SK-MEL-5 (cell line): ENCODE measurements at regions not wholly inside any gene's neighbourhood (a gene's known extent, or its start where the extent isn't known, plus 50 kb on each side); places are given as distances from the start of the nearest gene placed in this dataset.

ENCODE experiments used
- DNase-seq: peaks from one replicate; pipeline ENCODE4 v3.0.0-alpha.2; 2016; ENCODE audit warnings: low read depth, low spot score
- in situ Hi-C: cut with HindIII; loops from 2 replicates; pipeline ENCODE4 v1.10.0; 2016; ENCODE audit warnings: low sequenced_read_pairs, high pct_unique_total_duplicates, low pct_unique_long_range_greater_than_20kb

DNA sequence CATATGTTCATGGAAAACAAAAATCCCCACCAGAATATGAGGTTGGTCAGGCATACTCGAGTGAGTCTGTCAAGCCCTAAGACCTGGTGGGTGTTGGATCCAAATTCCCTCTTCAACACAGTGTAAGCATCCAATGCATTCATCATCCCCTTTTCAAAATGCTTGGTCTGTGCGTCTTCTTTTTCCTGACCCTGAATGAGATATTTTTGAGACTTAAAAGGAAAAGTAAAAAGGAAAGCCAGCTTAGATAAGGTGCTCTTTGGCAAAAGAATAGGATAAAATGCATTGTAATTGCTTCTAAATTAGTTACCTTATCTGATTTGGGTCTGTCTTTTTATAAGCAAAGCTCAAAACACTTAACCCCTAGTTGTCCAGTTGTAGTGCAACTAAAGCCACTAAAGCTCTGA, 331.5 kb downstream of the PTEN start:
- in situ Hi-C loops = no loop called here
- no peak for DNase-seq

DNA sequence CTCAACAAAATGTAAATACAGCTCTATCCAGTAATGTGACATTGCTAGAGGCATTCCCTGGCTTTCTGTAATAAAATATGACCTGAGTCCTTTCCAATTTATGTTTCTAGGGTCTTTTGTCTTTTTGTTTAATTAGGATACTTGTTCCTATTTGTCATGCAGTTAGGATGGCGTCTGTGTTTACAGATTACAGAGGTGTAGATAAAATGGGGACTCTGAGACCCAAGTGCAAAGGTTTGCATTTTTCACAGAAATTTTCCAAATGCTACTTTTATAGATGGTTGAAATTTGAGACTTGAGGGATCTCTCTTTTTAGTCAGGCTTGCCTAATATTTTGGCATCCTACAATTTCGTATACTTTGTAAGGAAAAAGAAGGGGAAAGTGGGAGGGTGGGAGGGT, 332.4 kb downstream of the PTEN start:
- in situ Hi-C loops = no loop called here
- DNase-seq = no peak

DNA sequence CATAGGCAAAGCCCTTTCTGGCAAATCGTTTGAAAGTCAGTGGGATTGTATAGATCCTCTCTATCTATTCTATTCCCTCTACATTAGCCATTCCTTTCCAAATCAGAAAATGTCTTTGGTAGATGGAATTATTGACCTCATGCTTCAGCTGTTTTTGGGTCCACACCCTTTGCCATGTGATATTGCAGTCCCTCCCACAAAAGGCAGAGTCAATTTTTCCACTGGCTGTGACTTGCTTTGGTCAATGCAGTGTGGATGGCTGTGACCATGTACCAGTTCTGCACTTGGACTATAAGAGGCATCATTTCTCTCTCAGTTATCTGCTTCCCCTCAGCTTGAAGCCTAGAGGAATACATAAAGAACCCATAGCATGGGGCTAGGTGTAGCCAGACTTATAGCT, 332.9 kb downstream of the PTEN start:
- DNase-seq = no peak
- in situ Hi-C loops = no loop called here

DNA sequence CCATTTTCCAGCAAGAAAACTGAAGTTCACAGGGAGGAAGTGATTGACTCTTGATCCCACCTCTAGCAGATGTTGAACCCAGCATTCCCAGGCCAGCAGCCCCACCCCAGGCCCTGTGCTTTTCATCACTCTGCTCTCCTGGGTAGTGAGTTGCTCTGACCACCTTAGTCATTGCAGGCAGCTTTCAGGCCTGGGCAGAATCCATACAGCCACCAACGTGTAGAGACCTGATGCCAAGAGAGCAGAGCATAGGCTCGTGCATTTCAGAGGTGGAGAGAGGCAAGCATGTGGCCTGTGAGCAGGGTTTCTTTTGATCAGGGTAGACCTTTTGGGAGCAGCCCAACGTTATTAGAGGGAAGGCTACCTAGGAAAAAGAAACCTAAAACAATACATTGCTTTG, 334.6 kb downstream of the PTEN start:
- DNase-seq = no peak
- in situ Hi-C loops = no loop called here

DNA sequence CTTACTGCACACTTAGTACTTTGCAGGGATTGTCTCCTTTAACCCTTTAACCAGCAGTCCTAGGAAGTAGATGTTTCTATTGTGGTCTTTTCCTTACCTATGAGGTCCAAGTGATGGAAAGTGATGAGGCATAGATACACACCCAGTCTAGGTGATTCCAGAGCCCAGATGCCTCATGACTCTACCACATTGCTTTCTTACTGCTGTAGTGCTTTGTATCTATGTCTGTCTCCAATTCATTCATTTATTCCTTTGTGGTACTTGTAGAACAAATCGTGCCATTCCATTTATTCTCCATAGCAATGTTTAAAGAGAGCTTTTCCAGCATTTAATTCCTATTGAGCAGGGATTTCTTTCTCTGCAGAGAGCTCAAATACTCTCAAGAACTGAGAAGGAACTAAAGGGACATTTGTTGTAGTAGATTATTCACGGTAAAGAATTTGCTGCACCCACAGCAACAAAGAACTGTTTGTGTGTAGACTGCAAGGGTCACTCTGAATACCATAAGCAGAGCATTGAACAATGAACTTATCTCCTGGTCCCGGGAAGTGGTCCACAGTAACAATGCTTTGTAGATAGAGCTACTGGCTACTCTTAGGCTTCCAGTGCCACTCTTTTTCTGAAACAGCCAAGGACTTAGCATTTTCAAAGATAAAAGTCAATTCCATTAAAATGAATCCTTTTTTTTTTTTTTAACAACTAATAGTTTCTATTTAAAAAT, 337.0 kb downstream of the PTEN start:
- DNase-seq = peak; percentile 84
- in situ Hi-C loops = no loop called here

DNA sequence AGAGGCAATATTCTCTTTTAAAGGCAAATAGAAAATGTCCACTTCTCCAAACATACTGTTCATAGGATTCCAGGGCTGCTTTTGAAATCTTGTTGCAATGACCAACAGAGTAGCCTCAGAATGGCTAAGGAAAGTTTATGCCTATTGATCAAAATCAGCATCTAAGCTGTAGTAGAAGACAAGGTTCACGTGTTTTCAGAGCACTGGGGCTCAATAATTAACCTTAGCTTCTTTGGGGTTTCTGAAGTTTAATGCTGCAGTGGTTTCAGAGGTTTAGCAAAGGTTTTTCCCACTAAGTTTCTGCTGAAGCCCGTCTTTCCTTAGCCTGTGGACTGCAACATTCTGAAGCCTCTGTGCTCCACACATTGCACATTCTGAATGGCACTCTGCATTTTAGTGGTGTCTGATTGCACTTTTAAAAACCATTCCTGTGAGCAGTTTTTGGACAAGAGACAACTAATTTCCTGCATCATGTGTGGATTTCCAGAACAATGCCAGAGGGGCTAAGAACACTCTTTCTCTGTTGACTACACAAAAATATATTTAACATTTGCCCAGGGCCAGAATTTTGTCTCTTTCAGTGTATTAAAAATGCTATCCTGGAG, 342.5 kb downstream of the PTEN start:
- in situ Hi-C loops = no loop called here
- DNase-seq = no peak

DNA sequence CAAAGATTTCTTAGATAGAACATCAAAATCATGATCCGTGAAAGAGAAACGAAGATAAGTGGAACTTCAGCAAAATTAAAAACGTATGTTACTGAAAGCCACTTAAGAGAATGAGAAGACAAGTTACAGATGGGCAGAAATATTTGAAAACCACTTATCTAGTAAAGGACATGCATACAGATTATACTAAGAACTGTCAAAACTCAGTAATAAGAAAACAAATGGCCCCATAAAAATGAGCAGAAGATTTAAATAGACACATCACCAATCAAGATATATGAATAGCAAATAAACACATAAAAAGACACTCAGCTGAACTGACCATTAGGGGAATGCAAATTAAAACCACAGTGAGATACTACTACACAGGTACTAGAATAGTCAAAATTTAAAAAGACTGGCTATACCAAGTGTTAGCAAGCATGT, 343.7 kb downstream of the PTEN start:
- in situ Hi-C loops = no loop called here
- DNase-seq = no peak

DNA sequence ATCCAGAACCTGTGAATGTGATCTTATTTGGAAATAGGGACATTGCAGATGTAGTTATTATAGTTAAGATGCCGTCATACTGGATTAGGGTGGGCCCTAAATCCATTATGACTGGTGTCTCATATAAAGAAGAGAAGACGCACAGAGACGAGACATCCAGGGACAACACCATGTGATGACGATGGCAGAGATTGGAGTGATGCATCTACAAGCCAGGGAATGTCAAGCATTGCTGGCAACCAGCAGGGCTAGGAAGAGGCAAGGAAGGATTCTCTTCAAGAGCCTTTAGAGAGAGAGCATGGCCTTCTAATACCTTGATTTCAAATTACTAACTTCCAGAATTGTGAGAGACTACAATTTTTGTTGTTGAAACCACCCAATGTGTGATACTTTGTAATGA, 345.8 kb downstream of the PTEN start:
- in situ Hi-C loops = no loop called here
- DNase-seq = no peak

DNA sequence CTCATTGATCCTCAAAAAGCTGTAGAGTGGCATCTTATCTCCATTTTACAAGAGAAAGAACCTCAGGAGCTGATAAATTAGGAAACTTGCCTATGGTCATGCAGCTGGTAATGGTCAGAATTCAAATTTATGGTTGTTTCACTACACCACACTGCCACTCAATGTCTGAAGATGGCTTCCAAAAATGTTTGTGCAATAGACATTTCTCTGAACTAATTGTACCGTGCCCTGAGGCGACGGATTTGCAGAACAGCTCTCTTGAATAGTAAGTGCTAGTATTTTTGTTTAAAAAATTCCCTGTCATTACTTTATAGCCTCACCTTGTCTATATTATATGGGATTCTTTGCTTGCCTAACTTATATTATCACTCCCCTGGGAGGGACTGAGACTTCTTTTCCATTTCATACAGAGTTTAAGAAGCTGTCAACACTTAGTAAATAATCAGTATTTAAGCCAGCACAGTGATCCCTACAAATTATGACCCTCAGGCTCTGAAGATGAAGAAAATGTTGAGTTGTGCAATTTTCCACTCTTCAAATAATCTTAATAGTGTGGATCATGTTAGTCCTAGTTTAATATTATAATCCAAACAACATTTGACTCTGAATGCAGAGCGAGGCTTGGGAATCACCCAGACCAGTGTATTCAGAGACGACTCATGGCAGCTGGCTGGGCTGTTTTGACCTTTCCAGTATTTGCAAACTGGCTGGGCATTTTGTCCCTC, 346.6 kb downstream of the PTEN start:
- in situ Hi-C loops = no loop called here
- DNase-seq = no peak

DNA sequence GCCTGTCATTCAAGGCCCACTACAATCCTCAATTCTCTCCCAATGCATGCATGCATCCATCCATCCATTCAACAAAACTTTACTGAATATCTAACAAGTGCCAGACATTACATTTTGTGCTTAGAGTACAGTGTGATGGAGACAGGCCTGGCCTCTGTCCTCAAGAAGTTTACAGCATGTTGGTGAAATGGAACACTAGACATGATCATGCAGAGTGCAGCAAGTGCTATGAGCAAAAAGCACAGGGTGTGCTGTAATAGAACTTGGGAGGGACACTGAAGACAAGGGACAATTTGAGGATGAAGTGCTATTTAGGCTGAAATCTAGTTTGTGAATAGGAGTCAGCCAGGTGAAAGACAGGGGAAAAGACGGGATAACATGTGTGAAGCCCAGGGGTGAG, 347.8 kb downstream of the PTEN start:
- in situ Hi-C loops = no loop called here
- DNase-seq = no peak

DNA sequence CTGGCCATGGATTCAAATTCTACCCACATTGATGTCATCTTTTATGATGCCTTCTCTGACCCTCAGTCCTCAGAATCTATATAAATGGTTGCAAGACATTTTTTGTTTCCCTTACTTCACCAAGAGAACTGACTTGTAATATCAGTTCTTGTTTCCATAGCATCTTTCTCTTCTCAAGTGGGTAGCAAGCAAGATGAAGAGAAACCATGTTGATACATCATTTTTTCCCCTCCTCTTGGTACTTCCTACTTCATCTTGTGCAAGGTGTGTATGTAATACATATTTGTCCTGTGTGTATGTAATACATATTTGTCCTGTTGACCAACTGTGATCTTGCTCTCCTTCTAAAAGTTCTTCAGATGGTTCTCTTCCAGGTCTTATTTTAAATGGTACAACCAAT, 348.6 kb downstream of the PTEN start:
- in situ Hi-C loops = no loop called here

DNA sequence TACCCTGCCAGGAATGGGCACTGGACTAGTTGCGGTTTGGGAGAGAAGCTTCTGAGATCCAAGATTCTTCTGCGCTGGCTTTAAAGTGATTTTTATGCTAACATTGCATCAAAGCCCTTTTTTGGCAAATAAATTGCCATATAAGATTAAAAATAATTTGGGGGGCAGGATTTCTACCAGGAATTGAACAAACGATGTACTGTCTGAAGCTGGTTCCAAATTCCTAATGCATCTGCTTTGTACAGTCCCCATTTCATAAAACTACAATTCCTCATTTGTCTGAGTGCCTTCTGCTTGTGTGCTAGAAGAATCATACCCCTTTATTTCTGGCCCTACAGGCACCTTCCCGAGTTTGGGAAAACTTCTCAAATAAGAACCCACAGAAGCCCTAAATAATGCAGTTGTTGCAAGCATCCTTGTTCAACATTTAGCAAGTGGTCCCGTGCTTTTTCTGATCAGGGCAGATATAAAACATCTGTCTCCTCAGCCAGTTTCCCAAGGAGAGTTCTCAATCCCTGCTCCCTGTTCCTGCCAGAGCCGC, 349.7 kb downstream of the PTEN start:
- in situ Hi-C loops = no loop called here
- DNase-seq = peak; percentile 63

More for the DNA sequence above, 348.6 kb downstream of the PTEN start:
- DNase-seq = no peak

DNA sequence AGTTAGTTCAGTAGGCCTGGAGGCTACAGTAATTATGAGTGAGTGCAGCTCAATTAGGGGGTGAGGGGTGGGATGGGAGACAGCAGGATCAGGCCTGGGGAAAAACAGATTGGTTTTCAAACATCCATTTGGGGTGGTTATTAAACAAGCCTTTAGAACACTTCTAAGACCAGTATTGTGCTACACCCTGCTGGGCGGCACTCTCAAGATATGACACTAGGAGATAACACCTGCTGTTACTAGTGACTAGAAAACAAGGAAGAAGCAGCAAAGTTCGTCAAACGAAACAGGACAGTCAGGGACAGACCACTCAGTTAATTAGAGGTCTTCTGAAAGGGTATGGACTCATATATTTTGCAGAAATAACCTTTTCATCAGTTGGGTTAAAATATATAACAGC, 353.6 kb downstream of the PTEN start:
- in situ Hi-C loops = no loop called here

DNA sequence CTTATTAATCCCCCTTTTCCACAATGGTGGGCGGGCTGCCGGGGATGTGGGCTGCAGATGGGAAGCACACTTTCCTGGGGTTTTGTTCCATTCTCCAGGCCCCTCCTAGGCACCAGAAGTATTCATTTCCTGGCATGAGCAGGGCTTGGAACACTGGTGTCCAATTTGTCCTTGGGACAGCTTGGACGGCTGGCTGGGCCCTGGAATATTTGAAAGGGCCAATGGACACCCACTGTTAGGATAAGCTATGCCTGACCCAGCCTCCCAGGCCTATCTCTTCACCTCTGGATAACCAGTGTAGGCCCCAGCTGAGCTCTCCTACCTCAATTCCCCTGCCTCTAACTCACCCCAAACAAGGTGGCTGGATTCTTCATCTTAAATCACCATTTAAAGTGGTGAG, 354.9 kb downstream of the PTEN start:
- in situ Hi-C loops = no loop called here
- no peak for DNase-seq

More for the DNA sequence above, 353.6 kb downstream of the PTEN start:
- DNase-seq = no peak

DNA sequence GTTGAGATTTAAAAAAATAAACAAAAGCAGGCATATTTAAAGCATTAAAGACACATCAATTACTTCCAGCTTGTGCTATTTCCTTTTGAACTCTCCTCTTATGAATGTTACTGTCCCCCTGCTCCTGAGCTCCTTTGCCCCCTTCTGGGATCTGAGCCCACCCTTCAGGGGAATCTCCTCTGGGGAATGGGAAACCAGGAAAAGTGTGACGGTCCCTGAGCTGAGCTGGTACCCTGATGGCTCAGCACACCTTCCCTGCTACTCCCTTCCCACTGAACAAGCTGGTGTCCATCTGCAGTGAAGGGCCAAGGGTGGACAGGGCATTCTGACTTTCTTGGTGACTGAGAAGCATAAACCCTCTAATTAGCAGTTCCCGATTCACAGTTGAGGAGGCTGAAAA, 356.3 kb downstream of the PTEN start:
- in situ Hi-C loops = no loop called here
- DNase-seq = no peak

DNA sequence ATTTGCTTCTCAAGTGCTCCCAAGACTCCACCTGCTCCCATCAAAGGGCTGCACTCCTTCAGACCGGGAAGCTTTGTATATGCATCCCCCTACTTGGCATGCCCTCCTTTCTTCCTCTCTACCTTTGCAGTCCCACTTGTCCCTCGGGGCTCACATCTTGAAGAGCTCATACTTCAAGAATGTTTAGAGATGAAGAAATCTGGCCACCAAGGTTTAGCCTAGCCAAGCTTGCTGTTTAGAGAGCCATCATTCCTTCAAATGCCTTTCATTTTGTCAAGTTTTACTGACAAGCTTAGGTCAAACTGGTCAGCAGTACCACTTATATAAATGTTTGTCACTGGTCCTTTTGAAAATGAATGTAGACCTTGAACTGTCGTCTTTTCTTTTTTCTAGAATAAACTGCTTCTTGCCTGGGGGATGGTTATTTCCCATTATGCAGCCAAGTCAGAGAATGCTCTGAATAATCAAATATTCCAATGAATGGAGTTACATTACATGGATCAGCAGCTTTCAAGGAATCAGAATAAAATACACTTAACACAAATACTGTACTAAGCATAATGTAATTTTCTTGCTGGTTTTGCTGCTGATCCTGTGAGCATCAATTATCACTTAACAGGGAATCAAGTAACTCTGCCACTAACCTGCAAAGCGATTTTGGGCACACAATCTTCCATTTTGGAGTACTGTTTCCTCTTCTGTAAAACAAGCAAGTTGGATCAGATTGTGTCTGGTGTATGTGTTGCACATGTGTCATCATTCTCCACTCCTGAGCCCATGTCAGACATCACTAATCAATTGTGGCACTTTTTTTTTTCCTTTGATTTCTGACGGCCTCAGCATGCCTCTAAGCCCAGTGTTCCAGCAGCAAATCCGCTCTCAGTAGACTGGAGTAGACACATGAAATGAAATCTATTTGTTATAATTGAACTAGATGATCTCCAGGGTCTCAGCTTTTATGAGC, 357.9 kb downstream of the PTEN start:
- in situ Hi-C loops = no loop called here

DNA sequence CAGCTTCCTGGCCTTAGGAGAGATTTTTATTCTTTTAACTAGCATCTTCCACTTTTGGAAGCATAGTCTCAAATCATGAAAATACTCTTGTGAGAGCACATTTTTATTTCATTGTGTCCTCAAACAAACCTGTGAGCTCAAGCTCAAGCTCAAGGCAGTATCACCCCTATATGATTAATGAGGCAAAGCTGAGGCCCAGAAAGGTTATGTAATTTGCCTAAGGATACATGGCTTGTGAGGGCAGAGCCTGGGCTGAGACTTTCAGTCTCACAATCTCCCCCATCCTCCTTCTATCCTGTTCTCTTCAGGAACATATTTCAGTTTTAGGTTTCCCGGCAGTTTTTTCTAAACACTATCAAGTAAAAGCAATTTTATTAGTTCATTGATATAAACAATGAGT, 359.5 kb downstream of the PTEN start:
- in situ Hi-C loops = no loop called here
- no peak for DNase-seq

More for the DNA sequence above, 357.9 kb downstream of the PTEN start:
- no peak for DNase-seq
